ENCODE measurements at regions not wholly inside any gene's neighbourhood (a gene's known extent, or its start where the extent isn't known, plus 50 kb on each side); places are given as distances from the start of the nearest gene placed in this dataset.

DNA sequence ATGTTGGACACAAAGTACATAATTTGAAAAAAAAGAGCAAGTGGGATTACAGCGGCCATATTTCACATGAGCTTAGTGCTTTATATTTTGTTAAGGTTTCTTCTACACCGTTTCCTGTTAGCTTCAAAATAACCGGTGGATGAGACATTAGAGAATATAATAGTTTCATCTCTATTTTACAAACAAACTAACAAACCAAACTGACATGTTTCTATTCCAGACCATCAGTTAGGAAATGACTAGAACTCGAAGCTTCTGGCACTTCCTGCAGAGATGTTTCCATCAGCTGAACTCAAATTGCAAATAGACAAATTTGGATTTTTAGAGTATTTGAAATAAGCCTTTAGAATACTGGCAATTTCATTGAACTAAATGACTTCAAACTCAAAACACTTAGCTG lies 86.5 kb downstream of the MTRR start:
- DNase-seq (ENCODE audit: extremely low spot score, insufficient read length, low read depth) (no peak), FAIRE-seq (no peak)

DNA sequence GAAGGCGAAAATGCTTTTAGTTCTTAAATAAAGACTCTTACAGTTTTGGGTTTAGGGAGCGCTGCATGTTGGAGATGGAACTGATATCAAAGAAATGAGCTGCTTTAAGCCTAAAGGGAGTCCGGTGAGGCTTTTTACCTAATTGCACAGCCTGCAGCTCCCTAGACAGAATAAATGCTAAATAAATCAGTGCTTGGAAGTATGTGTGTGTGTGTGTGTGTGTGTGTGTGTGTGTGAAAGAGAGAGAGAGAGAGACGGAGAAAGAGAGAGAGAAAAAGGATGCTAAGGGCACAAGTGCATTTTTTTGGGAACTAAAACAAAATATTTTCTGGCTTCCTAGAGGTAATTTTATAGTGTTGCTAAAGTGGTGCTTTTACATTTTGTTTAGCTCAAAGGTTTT lies 88.4 kb downstream of the MTRR start:
- DNase-seq (ENCODE audit: extremely low spot score, insufficient read length, low read depth) (no peak), FAIRE-seq (no peak)

DNA sequence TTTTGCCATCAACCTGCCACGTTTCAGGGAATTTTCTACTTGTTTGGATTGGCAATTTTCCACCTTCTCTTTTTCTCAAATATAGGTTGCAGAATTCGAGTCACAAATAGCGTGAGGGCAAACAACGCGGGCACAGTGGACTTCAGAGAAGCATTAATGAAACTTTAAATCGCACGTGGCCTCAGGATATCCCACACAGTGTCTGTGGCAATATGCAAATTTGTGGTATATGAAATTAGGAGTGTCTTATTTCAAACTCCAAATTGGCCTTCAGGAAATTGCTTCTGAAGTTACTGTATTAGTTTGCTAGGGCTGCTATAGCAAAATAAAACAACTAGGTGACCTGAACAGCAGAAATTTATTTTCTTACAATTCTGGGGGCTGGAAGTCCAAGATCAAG lies 91.2 kb downstream of the MTRR start:
- FAIRE-seq (no peak), DNase-seq (ENCODE audit: extremely low spot score, insufficient read length, low read depth) (no peak)

- DNase-seq (ENCODE audit: extremely low spot score, insufficient read length, low read depth), result no peak
- FAIRE-seq, result no peak
These were observed 92.6 kb downstream of the MTRR start for GRCh38 chr5:7961540-7961939.

DNA sequence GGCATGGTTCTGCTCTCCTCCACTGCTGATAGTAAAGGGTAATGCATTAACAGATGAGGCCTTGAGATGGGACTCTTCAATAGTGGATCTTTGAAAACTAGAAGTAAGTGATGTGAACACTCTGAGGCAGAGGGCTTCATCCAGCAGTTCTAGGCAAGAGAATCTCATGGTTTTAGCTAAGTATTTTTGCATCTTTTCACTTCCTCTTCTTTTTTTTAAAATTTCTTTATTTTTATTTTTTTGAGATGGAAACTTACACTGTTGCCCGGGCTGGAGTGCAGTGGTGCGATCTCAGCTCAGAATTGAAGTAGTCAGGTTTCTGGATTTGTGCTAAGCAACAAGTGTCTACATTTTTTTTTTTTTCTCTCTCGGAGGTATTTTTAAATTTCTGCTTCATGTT lies 101.9 kb downstream of the MTRR start:
- DNase-seq (ENCODE audit: extremely low spot score, insufficient read length, low read depth), result no peak
- no peak for FAIRE-seq

- FAIRE-seq, result no peak
These were observed 107.7 kb downstream of the MTRR start for GRCh38 chr5:7976411-7977190.

GRCh38 chr5:7978114-7978513 lies 109.2 kb downstream of the MTRR start:
- DNase-seq (ENCODE audit: extremely low spot score, insufficient read length, low read depth) (no peak), FAIRE-seq (no peak)

More at GRCh38 chr5:7976411-7977190, 107.7 kb downstream of the MTRR start:
- DNase-seq (ENCODE audit: extremely low spot score, insufficient read length, low read depth), result no peak

- no peak for FAIRE-seq
- DNase-seq (ENCODE audit: extremely low spot score, insufficient read length, low read depth), result no peak
These were observed 110.0 kb downstream of the MTRR start for GRCh38 chr5:7978991-7979390.

DNA sequence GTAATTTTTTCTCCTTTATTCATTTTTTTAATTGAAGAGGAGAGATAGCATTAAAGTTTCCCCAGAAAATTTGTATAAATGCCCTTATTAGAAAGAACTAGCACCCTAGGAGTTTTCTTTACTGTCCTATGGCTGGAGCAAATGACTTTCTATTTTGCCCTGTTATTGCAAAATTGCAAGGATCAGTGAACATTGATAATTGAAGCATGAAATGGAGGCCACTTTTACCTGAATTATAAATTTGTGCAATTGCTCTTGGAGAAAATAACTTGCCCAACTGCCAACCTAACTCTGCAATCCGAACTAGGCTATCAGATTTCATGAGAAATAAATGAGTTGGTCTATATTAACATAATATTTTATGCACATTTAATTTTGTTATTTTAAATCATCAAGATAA lies 111.9 kb downstream of the MTRR start:
- DNase-seq (ENCODE audit: extremely low spot score, insufficient read length, low read depth) (no peak), FAIRE-seq (no peak)

DNA sequence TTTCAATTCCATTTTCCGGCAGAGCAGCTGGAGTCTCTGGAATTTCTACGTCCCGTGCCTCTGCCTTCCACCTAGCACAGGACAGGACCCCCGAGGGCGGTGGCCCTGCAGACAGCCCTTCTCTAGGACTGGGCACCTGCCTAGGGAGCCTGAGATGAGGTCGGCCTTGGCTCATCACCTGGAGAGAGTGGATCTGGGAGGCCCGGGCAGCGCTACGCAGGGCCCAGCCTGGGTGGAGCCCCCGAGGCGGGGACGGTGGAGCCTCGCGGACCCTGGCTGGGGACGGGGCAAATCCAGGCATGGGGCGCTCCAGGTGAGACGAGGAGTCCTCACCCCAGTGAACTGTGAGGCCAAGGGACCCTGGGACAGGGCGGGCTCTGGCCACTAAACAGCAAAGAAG lies 114.5 kb downstream of the MTRR start:
- DNase-seq (ENCODE audit: extremely low spot score, insufficient read length, low read depth) (no peak), FAIRE-seq (no peak)

DNA sequence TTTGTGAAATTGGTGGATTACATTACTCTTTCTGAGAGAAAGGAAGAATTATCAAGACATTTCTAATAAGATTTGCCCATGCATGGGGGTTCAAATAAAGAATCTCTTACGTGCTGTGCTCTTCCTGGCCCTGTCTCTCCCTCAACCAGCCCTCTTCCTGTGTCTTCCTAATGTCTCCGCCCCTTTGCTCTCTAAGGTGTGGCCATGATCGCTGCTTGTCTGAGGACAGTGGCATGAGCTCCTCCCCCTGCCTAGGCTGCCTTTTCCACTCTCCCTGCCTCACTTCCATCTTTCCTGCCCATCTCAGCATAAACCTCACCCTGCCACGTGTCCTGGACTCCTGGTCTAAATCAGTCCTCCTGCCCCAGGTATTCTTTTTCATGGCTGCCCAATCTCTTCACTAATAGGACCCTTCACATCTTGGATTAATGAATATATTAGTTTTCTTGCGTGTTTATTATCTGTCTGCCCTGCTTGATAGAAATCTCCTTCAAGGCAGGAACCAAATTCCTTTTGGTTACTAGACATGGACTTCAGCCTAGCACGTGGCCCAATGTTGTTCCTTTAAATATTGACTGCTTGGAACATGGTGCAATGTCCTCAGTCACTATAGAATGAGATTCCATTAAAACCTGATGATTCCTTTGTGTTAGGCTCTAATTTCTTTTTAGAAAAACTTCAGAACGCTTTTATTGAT lies 122.3 kb downstream of the MTRR start:
- FAIRE-seq (no peak), DNase-seq (ENCODE audit: extremely low spot score, insufficient read length, low read depth) (no peak)

- no peak for FAIRE-seq
- DNase-seq (ENCODE audit: extremely low spot score, insufficient read length, low read depth), result no peak
These were observed 126.8 kb downstream of the MTRR start for GRCh38 chr5:7995688-7996294.

GRCh38 chr5:8005416-8005815 lies 136.5 kb downstream of the MTRR start:
- no peak for FAIRE-seq
- DNase-seq (ENCODE audit: extremely low spot score, insufficient read length, low read depth), result no peak

DNA sequence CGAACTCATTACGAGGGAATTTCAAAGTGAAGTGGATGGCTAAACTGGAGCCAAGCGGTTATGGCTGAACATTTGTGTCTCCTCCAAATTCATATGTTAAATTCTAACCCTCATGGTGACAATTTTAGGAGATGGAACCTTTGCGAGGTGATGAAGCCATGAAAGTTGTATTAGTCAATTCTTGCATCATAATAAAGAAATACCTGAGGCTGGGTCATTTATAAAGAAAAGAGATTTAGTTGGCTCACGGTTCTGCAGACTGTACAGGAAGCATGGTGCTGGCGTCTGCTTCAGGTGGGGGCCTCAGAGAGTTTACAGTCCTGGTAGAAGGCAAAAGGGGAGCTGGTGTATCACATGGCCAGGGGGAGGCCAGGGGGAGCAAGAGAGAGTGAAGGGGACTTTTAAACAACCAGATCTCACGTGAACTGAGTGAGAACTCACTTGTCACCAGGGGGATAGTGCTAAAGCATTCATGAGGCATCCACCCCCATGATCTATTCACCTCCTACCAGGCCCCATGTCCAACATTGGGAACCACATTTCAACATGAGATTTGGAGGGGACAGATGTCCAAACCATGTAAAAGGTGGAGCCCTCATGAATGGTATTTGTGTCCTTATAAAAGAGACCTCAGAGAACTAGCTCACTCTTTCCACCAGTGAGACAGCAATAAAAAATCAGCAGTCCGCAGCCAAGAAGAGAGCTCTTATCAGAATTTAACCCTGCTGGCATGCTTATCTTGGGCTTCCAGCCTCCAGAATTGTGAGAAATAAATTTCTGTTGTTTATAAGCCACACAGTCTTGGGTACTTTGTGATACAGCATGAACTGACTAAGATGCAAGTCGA lies 143.4 kb downstream of the MTRR start:
- FAIRE-seq, result no peak
- DNase-seq (ENCODE audit: extremely low spot score, insufficient read length, low read depth), result no peak

GRCh38 chr5:8013948-8014710 lies 145.2 kb downstream of the MTRR start:
- no peak for DNase-seq (ENCODE audit: extremely low spot score, insufficient read length, low read depth)
- FAIRE-seq, result no peak

- DNase-seq (ENCODE audit: extremely low spot score, insufficient read length, low read depth) (no peak), FAIRE-seq (no peak)
These were observed 150.8 kb downstream of the MTRR start for GRCh38 chr5:8019719-8020218.

DNA sequence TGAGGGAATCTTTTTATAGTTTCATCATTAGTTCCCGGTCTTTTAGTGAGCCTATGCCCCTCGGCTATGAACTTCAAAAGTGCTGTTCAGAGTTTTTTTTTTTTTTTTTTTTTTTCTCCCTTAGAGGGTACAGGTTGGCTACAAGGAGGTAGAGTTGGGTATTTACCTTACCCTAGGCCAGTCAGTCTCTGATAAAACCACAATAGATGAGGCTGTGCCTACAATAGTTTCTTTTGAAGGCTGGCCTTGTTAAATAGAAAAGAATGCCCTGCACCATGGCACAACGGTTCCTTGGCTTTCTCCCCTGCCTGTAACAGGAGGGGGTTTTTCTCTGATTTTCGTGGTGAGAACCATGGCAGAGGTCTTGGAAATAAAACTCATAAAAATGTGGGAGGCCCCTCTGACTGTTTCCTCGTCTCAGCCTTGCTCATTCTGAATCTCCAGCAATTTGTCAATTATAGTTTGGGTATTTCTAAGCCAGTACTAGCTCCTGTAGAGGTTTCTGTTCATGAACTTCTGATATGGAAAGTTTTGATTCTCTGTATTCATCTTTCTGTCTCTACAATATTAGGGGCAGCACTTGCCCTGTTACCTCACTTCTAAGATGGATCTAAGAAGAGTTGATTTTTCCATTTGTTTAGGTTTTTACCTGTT lies 152.0 kb downstream of the MTRR start:
- DNase-seq (ENCODE audit: extremely low spot score, insufficient read length, low read depth) (no peak), FAIRE-seq (no peak)

DNA sequence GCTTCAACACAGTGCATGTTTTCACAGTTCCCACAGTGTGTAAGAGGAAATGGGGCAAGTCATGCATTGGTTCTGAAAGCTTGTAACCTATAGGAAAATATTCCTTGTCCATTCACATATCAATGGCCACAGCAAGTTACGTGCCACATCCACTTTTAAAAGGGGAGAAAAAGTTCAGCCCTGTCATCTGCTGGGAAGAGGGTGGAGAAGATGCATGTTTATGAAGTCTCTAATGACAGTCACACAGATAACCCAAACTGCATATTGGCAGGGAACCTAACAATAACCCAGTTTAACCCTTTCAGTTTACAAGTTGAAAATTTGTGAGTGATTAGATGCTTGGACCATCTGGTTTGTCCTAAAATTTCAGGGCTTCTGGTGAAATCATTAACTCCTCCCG lies 159.3 kb downstream of the MTRR start:
- no peak for DNase-seq (ENCODE audit: extremely low spot score, insufficient read length, low read depth)
- no peak for FAIRE-seq

DNA sequence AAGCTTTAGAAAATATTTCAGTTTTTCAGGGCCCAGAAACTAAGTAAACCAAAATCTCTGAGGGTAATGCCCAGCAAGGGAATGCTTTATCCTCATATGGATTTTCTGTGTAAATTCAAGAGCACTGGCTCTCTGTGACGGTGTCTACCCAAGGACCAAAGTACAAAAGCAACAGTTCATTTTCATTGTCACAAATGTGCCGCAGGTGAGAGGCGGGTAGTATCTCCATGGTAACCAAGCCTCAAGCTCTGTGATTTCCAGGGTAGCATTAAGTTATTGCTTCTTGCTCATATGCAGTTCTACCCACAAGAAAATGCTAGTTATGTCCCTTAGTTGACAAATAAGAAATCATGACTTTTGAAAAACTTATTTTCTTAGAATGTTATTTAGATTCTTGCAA lies 164.3 kb downstream of the MTRR start:
- DNase-seq (ENCODE audit: extremely low spot score, insufficient read length, low read depth), result no peak
- FAIRE-seq, result no peak

Measured in GM18507 (cell line).